Stimulated activated CD4-positive, alpha-beta T cell treated with anti-CD3 and anti-CD28 coated beads, Interleukin-1b, Interleukin-23, amount 100 ng/mL, for 24 hours (primary cell): ENCODE measurements at regions not wholly inside any gene's neighbourhood (a gene's known extent, or its start where the extent isn't known, plus 50 kb on each side); places are given as distances from the start of the nearest gene placed in this dataset.

Experiments
- DNase-seq, 4 experiments: peaks; one replicate each; pipeline ENCODE4 v3.0.0-alpha.2; 2020; ENCODE audit warnings: low read depth in 4 of 4, low spot score in 1 of 4

- DNase-seq: no peak
Observed at GRCh38 chr3:194218646-194219453, 82.9 kb downstream of the HES1 start.

- DNase-seq: no peak
Observed at GRCh38 chr3:194219826-194220410, 84.0 kb downstream of the HES1 start.

- DNase-seq: no peak
Observed at GRCh38 chr3:194220901-194221326, 85.0 kb downstream of the HES1 start.

- no peak for DNase-seq
Observed at GRCh38 chr3:194221336-194221735, 85.4 kb downstream of the HES1 start.

GRCh38 chr3:194223951-194224350 lies 88.0 kb downstream of the HES1 start:
- DNase-seq: no peak

GRCh38 chr3:194224471-194225417 lies 88.8 kb downstream of the HES1 start:
- DNase-seq: no peak

GRCh38 chr3:194225418-194225812 lies 89.5 kb downstream of the HES1 start:
- DNase-seq: no peak

- DNase-seq: no peak
Observed at GRCh38 chr3:194225988-194226663, 90.2 kb downstream of the HES1 start.

- DNase-seq: no peak
Observed at GRCh38 chr3:194231929-194232832, 96.2 kb downstream of the HES1 start.

- no peak for DNase-seq
Observed at GRCh38 chr3:194233150-194233549, 97.2 kb downstream of the HES1 start.

- no peak for DNase-seq
Observed at GRCh38 chr3:194235160-194235559, 99.2 kb downstream of the HES1 start.

- no peak for DNase-seq
Observed at GRCh38 chr3:194237110-194237509, 101.2 kb downstream of the HES1 start.

- DNase-seq: no peak
Observed at GRCh38 chr3:194240766-194241165, 104.8 kb downstream of the HES1 start.

- DNase-seq: no peak
Observed at GRCh38 chr3:194243172-194243837, 107.4 kb downstream of the HES1 start.

- DNase-seq: no peak
Observed at GRCh38 chr3:194244167-194244566, 107.0 kb downstream of the CPN2 start.

GRCh38 chr3:194245474-194245873 lies 105.7 kb downstream of the CPN2 start:
- no peak for DNase-seq

- DNase-seq: no peak
Observed at GRCh38 chr3:194245975-194246561, 105.1 kb downstream of the CPN2 start.

- DNase-seq: no peak
Observed at GRCh38 chr3:194246709-194247349, 104.3 kb downstream of the CPN2 start.

GRCh38 chr3:194247350-194247740 lies 103.8 kb downstream of the CPN2 start:
- no peak for DNase-seq
